Ovary (tissue), 7 donors: ENCODE measurements at regions not wholly inside any gene's neighbourhood (a gene's known extent, or its start where the extent isn't known, plus 50 kb on each side); places are given as distances from the start of the nearest gene placed in this dataset.

Experiments used
- DNase-seq, 5 donors: peaks; one replicate each; pipeline ENCODE4 v3.0.0-alpha.2; 2019 to 2020
- H3K27ac ChIP-seq, 2 donors: fragments of 200-600 bp; one replicate each; pipeline versions ENCODE4 v1.5.1 to v1.8.0; 2019 to 2022
- H3K27me3 ChIP-seq: fragments of 200-600 bp; one replicate; pipeline ENCODE4 v1.8.0; 2022
- H3K36me3 ChIP-seq: fragments of 200-600 bp; sonication (generic); one replicate; pipeline ENCODE4 v1.5.1; 2019
- H3K4me1 ChIP-seq: one replicate; pipeline ENCODE4 v1.8.1; 2013; ENCODE audit warnings: mild to moderate bottlenecking, moderate library complexity; ENCODE audit not compliant: insufficient read depth
- H3K4me3 ChIP-seq: fragments of 200-600 bp; sonication (generic); one replicate; pipeline ENCODE4 v1.5.1; 2017
- H3K9me3 ChIP-seq, 2 donors: fragments of 200-600 bp in 1 of 2; sonication (generic) in 1 of 2; one replicate each; pipeline versions ENCODE4 v1.5.1 to v1.8.1; 2013 to 2019; ENCODE audit warnings: mild to moderate bottlenecking in 1 of 2, moderate library complexity in 1 of 2
- CTCF ChIP-seq, 3 donors: fragments of 450-650 bp in 2 of 3; fragments of 200-600 bp in 1 of 3; IDR thresholded peaks; one replicate each; pipeline versions ENCODE4 v1.5.1 to v1.8.0; 2016 to 2022; ENCODE audit warnings: antibody characterized with exemption in 3 of 3, mild to moderate bottlenecking in 1 of 3
- EP300 ChIP-seq: sonication (generic); formaldehyde crosslinking; IDR thresholded peaks from one replicate; pipeline ENCODE4 v1.6.1; 2017; ENCODE audit warnings: antibody characterized with exemption
- POLR2A ChIP-seq: fragments of 450-650 bp; IDR thresholded peaks from one replicate; pipeline ENCODE4 v1.6.1; 2017; ENCODE audit warnings: antibody characterized with exemption, mild to moderate bottlenecking, moderate library complexity
- WGBS, 3 donors: extraction: QIAGEN DNeasy Blood & Tissue Kit in 1 of 3; methylation state at CpG; one replicate each; pipeline versions ENCODE4 v1.1.5 to v1.1.7; 2013 to 2017; 5-methylcytosine and 5-hydroxymethylcytosine counted together
- intact Hi-C, 4 donors: fragments of 100-400 bp; cut with DNase I; formaldehyde crosslinking; loops; one replicate each; pipeline versions ENCODE4 v1.11.0 to v1.15.1; 2022 to 2023
- donor health status: DM: no; HTN: no; CAD: no; lungs with moderate emphysema.
- donor health status: DM: no; HTN: no; CAD: no.
- donor health status: Bipolar disorder and iron deficiency.
- donor health status: DM: no; HTN: no; CAD: no.
- donor health status: DM: yes; HTN: yes; CAD: no.

GRCh38 chr4:13088726-13089658 is 395.1 kb downstream of the RAB28 start:
- 65 to 72% (median 68%) methylated on average over 2 of the region's 2 CpGs for WGBS, 3 donors
- H3K27ac ChIP-seq, result no peak overlapping the region
- H3K4me3 ChIP-seq, result no peak overlapping the region
- no peaks in the 10 kb centered on the region for H3K4me1 ChIP-seq
- no peaks in the 10 kb centered on the region for H3K27me3 ChIP-seq
- DNase-seq, result no peak
- no peaks in the 10 kb centered on the region for H3K9me3 ChIP-seq
- intact Hi-C loops, result no loop called here
- TF ChIP-seq POLR2A (no peak), CTCF (IDR thresholded peaks at IDR 0.05) (no peak), EP300 (no peak)
- H3K36me3 ChIP-seq, result no peaks in the 10 kb centered on the region

GRCh38 chr4:13087041-13087440 is 397.1 kb downstream of the RAB28 start:
- no peaks in the 10 kb centered on the region for H3K36me3 ChIP-seq
- DNase-seq, result no peak
- intact Hi-C loops, result no loop called here
- WGBS, 3 donors, result 77 to 90% (median 81%) methylated on average over 1 of the region's 1 CpG
- no peaks in the 10 kb centered on the region for H3K9me3 ChIP-seq
- no peak for TF ChIP-seq CTCF (IDR thresholded peaks at IDR 0.05)
- TF ChIP-seq EP300, result no peak
- no peak for TF ChIP-seq POLR2A
- no peaks in the 10 kb centered on the region for H3K27me3 ChIP-seq
- no peaks in the 10 kb centered on the region for H3K4me1 ChIP-seq
- no peak overlapping the region for H3K4me3 ChIP-seq
- H3K27ac ChIP-seq, result no peak overlapping the region

GRCh38 chr4:13084210-13084609 is 399.9 kb downstream of the RAB28 start:
- H3K9me3 ChIP-seq, result no peaks in the 10 kb centered on the region
- H3K4me1 ChIP-seq, result no peaks in the 10 kb centered on the region
- H3K27ac ChIP-seq, result no peak overlapping the region
- H3K36me3 ChIP-seq, result no peaks in the 10 kb centered on the region
- no peaks in the 10 kb centered on the region for H3K27me3 ChIP-seq
- no peak overlapping the region for H3K4me3 ChIP-seq
- 65 to 81% (median 80%) methylated on average over 2 of the region's 2 CpGs for WGBS, 3 donors
- TF ChIP-seq CTCF (IDR thresholded peaks at IDR 0.05), result no peak
- TF ChIP-seq POLR2A, result no peak
- no peak for TF ChIP-seq EP300
- intact Hi-C loops, result no loop called here
- DNase-seq, result no peak

GRCh38 chr4:13081830-13082229 is 402.3 kb downstream of the RAB28 start:
- Histone ChIP-seq H3K4me1 (no peaks in the 10 kb centered on the region), H3K9me3 (no peaks in the 10 kb centered on the region), H3K4me3 (no peak overlapping the region), H3K36me3 (no peaks in the 10 kb centered on the region), H3K27me3 (no peaks in the 10 kb centered on the region), H3K27ac (no peak overlapping the region)
- DNase-seq, result no peak
- intact Hi-C loops, result no loop called here
- no peak for TF ChIP-seq POLR2A
- no peak for TF ChIP-seq EP300
- TF ChIP-seq CTCF (IDR thresholded peaks at IDR 0.05), result no peak
